Stimulated activated CD4-positive, alpha-beta T cell treated with anti-CD3 and anti-CD28 coated beads, Interleukin-12 subunit alpha, Interleukin-12 subunit beta, amount 100 ng/mL, for 48 hours (primary cell): ENCODE measurements at regions not wholly inside any gene's neighbourhood (a gene's known extent, or its start where the extent isn't known, plus 50 kb on each side); places are given as distances from the start of the nearest gene placed in this dataset.
"Not testable (repeated sequence)": the region's sequence is repeated elsewhere in the genome, so short reads cannot be mapped to it uniquely, and the experiment has no call there.

Experiments used
- DNase-seq, 3 donors: peaks; one replicate each; pipeline ENCODE4 v3.0.0-alpha.2; 2020; ENCODE audit warnings: low read depth in 2 of 3, low spot score in 1 of 3

DNA sequence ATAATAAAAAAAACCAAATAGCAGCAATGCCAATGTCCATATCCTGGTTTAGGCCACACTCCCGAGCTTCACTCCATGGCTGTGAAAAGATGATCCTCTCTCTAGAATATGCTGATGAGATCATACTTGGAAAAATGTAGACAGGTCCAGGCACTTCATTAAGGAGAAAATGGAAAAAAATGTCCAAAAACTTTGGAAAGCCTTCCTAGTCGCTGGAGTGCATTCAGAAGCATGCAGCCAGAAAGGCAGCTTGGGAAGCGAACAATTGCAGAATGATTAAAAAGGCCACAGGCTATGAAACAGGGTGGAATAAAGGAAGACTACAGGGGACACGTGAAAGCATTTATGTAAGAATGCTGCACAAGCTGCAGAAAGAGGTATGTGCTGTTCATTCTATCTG is 165.6 kb upstream of the HCCS start:
- no peak for DNase-seq

- no peak for DNase-seq
Observed at GRCh38 chrX:10949541-10949940, 161.6 kb upstream of the HCCS start.

DNA sequence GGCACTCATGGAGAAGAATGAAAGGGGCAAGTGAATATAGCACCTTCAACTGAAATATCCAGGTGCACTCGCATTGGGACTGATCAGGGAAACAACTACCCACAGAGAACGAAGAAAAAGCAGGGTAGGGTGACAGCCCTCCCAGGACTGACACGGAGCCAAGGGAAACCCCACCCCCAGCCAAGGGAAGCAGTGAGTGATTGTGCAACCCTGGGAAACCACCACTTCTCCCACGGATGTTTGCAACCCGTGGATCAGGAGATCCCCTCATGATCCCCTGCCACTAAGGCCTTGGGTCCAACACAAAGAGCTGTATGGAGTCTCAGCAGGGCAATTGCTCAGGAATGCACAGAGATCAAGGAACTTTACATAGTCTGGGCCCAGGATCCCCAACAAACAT is 158.5 kb upstream of the HCCS start:
- no peak for DNase-seq

DNA sequence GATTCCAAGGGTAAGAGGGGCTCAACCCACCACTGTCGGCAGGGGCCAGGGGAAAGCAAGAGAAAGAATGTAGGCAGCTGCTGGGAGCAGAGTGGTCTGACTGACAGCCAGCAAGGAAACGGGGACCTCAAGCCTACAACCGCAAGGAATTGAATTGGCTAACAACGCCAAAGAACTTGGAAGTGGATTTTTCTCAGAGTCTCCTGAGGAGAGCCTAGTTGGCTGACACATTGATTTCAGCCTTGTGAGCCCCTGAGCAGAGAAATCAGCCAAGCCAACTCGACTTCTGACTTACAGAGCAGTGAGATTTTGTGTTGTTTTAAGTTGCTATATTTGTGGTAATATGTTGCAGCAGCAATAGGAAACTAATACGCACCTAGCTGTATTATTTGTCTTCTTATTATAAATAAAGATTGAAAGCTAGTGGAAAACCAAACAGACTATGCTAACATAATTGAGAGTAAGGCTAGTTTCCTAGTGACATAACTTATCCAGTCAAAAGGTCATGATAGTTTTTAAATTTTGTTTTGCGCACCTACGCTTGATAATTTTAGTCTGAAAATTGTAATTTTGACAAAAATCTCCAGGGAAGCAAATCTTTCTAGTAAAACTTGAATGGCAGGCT is 145.8 kb upstream of the HCCS start:
- no peak for DNase-seq

- no peak for DNase-seq
Observed at GRCh38 chrX:10966057-10966456, 145.1 kb upstream of the HCCS start.

DNA sequence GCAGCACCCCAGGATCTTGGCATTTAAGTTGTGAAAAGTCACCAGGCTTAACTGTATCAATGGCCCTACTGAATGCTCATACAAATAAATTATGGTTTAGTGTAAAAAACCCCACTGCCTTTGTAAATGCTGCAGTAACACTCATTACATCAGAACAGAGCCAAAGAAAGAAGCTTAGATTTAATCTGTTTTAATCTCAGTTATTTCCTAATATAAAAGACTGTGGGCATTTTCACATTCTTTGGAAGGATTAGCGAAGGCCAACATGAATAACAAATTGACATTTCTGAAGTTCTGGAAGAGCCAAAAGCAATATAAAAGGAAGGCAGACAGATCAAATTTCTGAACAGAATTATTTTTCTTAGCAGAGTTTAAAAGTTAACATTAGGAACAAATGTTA is 140.0 kb upstream of the HCCS start:
- no peak for DNase-seq

- DNase-seq, result no peak
Observed at GRCh38 chrX:10971759-10972158, 139.4 kb upstream of the HCCS start.

DNA sequence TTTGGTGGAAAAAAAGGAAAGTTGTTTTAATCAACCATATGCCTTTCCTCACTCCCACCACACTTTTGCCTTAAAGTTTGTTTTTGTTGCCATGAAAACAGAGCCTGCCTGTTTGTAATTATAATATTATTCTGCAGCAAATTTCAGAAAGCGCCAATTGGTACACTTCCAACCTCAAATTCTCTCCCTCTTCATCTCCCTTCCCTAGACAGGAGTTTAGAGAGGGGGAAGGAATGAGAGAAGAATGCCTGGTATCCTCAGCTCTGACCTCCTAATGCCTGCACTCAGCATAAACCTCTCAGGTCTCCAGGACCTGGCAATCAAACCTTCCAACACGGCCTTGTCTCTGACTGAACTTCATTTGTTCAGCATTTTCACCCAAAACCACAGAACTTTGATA is 138.4 kb upstream of the HCCS start:
- no peak for DNase-seq

DNA sequence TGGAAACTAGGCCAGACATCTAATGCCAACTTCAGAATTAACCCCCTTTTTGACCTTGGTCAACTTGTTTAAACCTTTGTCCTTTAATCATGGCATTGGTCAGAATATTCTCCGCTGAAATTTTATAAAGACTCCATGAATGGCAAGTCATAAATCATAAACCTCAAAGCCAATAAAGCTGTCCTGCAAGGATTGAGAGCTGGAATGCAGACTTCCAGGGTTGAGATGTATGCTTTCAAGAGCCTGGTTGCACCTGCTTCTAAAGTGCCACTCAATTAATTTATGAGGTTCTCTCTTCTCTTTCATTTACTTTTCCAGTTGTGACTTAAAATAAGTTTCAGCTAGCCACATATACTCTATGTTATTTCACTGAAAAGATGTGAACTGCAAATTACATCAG is 136.2 kb upstream of the HCCS start:
- DNase-seq, result no peak

- no peak for DNase-seq
Observed at GRCh38 chrX:10979956-10980355, 131.2 kb upstream of the HCCS start.

DNA sequence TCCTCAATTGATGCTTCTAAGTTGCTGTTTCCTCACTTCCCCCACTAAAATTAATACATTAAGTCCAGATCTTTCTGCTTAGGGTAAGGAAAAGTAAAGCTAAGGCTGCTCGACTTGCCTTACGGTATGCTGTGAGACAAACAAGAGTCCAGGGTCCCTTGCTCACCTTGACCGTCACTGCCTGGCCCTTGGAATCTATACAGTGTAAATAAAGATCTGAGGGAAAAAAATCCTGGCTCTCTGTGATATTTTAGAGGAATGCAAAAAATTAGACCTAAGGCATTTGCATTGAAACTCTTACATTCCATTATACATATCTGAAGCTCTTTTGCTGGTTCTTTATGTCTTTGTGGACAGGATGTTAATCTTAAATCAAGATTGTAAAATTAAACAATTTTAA is 129.6 kb upstream of the HCCS start:
- no peak for DNase-seq

GRCh38 chrX:10983526-10983925 is 127.6 kb upstream of the HCCS start:
- DNase-seq, result no peak

- DNase-seq, result no peak
Observed at GRCh38 chrX:10984213-10984612, 126.9 kb upstream of the HCCS start.

DNA sequence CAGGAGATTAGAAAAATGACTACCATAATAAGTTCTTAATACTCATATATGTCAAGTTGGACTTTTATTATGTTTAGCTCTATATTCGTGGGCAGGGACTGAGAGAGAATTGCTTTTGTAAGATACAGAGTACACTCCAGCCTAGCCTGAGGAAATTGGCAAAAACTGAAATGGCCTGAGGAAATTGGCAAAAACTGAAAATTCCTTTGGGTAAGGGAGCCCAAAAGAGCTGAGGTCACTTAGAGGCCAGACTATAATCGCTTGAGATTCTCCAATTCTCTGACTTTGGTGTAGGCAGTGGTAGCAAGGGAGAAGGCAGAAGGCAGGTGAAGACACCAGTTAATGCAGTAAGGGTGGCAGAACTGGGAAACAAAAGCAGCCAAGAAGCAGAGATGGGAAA is 124.5 kb upstream of the HCCS start:
- no peak for DNase-seq

- no peak for DNase-seq
Observed at GRCh38 chrX:10988653-10989052, 122.5 kb upstream of the HCCS start.

DNA sequence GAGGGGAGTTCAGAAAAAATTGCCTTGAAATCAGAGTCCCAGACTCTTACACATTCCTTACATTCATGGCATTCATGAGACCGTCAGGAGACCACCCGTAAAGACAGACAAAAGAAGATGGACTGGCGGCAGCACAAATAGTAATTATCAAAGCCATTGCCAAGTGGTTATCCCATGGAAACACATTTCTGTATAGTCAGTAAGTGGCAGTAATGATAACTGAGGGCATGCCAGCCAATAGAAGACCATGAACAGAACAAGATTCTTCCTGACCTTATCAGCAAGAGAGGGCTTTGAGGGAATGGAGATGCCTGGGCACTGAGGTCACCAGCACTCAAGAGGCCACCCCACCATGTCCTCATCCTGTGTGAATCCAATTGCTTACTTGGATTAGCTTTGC is 121.7 kb upstream of the HCCS start:
- DNase-seq, result no peak

- DNase-seq, result no peak
Observed at GRCh38 chrX:10990418-10990817, 120.7 kb upstream of the HCCS start.

- no peak for DNase-seq
Observed at GRCh38 chrX:10990976-10991375, 120.2 kb upstream of the HCCS start.

- no peak for DNase-seq
Observed at GRCh38 chrX:10992110-10992509, 119.0 kb upstream of the HCCS start.

DNA sequence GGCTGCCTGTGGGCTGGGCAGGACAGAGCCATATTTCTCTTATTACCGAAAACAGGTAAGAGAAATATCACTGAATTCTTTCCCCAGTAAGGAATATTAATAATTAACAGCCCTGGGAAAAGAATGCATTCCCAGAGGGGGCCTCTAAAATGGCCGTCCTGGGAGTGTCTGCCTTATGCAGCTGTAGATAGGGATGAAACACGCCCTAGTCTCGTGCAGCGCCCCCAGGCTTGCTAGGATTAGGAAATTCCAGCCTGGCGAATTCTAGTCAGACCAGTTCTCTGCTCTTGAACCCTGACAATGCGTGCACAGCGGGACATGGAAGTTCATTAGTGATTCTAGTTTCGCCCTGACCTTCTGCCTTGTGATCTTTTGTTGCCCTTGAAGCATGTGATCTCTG is 104.1 kb upstream of the HCCS start:
- DNase-seq, result not testable (repeated sequence)

- DNase-seq, result no peak
Observed at GRCh38 chrX:11010476-11010875, 100.7 kb upstream of the HCCS start.

DNA sequence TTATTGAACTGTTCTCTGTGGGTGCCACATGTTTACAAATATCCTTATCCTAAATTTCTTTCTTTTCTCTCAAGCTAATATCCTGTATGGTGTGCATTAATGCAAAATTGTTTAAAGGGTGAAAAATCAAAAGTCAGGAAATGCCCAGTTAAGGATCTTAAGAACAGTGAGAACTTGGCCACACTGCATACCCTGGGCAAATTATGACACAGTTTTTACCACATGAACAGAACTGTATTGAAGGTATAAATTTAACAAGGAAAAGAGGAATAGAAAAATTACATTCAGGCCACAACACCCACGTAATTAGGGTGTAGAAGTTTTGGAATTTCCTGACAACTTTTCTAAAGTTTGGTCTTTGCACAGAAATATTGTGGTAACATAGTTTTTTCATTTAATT is 94.4 kb upstream of the HCCS start:
- DNase-seq, result no peak

- not testable (repeated sequence) for DNase-seq
Observed at GRCh38 chrX:11022588-11022987, 88.5 kb upstream of the HCCS start.

- no peak for DNase-seq
Observed at GRCh38 chrX:11039926-11040325, 71.2 kb upstream of the HCCS start.
